ENCODE measurements at regions not wholly inside any gene's neighbourhood (a gene's known extent, or its start where the extent isn't known, plus 50 kb on each side); places are given as distances from the start of the nearest gene placed in this dataset.

- peaks cover 2% of the 10 kb centered on the region for H3K27me3 Mint-ChIP-seq (ENCODE audit: unreplicated experiment)
- DNase-seq: no peak
- no peaks in the 10 kb centered on the region for H3K36me3 Mint-ChIP-seq (ENCODE audit: unreplicated experiment)
- H3K9me3 Mint-ChIP-seq (ENCODE audit: unreplicated experiment): peaks cover 1% of the 10 kb centered on the region
- TF ChIP-seq, protein P1, sequence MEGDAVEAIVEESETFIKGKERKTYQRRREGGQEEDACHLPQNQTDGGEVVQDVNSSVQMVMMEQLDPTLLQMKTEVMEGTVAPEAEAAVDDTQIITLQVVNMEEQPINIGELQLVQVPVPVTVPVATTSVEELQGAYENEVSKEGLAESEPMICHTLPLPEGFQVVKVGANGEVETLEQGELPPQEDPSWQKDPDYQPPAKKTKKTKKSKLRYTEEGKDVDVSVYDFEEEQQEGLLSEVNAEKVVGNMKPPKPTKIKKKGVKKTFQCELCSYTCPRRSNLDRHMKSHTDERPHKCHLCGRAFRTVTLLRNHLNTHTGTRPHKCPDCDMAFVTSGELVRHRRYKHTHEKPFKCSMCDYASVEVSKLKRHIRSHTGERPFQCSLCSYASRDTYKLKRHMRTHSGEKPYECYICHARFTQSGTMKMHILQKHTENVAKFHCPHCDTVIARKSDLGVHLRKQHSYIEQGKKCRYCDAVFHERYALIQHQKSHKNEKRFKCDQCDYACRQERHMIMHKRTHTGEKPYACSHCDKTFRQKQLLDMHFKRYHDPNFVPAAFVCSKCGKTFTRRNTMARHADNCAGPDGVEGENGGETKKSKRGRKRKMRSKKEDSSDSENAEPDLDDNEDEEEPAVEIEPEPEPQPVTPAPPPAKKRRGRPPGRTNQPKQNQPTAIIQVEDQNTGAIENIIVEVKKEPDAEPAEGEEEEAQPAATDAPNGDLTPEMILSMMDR (IDR thresholded peaks at IDR 0.05; ENCODE audit: partially characterized antibody, unreplicated experiment): no peak
- H3K27ac Mint-ChIP-seq (ENCODE audit: unreplicated experiment): no peak overlapping the region
- H3K4me1 Mint-ChIP-seq (ENCODE audit: low read depth, unreplicated experiment): peaks cover 24% of the 10 kb centered on the region
- H3K4me3 Mint-ChIP-seq (ENCODE audit: unreplicated experiment): no peak overlapping the region
These were observed 517.6 kb downstream of the CD83 start for GRCh38 chr6:14635195-14635594.

DNA sequence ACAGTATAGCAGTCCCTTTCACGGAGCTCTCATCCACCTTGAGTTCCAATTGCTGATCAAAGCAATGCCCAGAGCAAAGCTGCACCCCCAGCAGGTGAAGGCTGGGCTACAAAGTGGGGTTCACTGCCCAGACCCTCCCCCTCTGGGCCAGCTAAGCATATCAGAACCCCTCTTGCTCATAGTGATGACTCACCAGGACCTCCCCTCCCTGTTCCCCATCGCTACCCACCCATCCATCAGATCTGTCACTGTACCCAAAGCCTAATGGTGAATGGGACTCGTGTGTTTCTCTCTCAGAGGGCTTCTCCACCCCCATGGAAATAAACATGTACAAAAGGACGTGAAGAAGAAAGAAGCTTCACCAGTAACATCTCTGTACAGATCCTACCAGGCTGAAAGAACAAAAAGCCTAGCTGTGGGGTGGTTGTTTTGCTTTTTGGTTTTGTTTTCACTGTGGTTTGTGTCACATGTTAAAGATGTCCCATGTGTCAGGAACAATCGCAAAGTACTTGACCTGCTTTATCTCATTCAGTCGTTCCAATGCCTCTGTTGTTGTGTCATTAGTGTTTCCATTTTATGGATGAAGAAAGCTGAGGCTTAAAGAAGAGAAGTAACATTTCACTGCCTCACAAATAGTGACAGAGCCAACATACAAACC, 518.5 kb downstream of the CD83 start:
- Mint-ChIP-seq H3K9me3 (ENCODE audit: unreplicated experiment) (peaks cover 4% of the 10 kb centered on the region), H3K36me3 (ENCODE audit: unreplicated experiment) (no peaks in the 10 kb centered on the region), H3K27ac (ENCODE audit: unreplicated experiment) (no peak overlapping the region), H3K4me1 (ENCODE audit: low read depth, unreplicated experiment) (peaks cover 29% of the 10 kb centered on the region), H3K4me3 (ENCODE audit: unreplicated experiment) (no peak overlapping the region), H3K27me3 (ENCODE audit: unreplicated experiment) (peaks cover 2% of the 10 kb centered on the region)
- no peak for DNase-seq
- TF ChIP-seq, protein P1 (IDR thresholded peaks at IDR 0.05; ENCODE audit: partially characterized antibody, unreplicated experiment): no peak

DNA sequence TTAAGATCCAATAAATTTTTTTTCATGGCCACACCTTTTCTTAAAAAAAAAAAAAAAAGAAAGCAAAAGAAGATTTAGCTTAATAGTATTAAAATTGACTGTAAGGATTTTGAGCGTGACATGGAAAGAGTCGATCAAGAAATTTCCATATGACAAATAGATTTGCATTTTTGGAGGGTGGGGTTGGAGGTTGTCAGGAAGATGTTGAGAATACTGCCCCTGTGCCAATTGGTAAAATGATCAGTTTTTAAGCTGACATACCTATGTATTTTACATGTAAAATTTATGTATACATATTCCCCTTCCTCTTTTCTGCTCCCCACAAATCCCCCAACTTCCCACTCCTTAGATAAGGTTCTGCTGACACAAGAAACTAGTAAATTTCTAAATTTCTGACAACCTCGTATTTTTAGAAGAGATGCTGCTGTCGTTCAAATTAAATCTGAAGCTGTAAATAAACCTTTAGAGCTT, 520.9 kb downstream of the CD83 start:
- peak overlapping the region; percentile 17 for H3K4me3 Mint-ChIP-seq (ENCODE audit: unreplicated experiment)
- H3K36me3 Mint-ChIP-seq (ENCODE audit: unreplicated experiment): no peaks in the 10 kb centered on the region
- H3K27me3 Mint-ChIP-seq (ENCODE audit: unreplicated experiment): peaks cover 2% of the 10 kb centered on the region
- peaks cover 4% of the 10 kb centered on the region for H3K9me3 Mint-ChIP-seq (ENCODE audit: unreplicated experiment)
- peaks cover 32% of the 10 kb centered on the region for H3K4me1 Mint-ChIP-seq (ENCODE audit: low read depth, unreplicated experiment)
- peak overlapping the region; percentile 69 for H3K27ac Mint-ChIP-seq (ENCODE audit: unreplicated experiment)
- no peak for DNase-seq
- TF ChIP-seq, protein P1 (IDR thresholded peaks at IDR 0.05; ENCODE audit: partially characterized antibody, unreplicated experiment): no peak

DNA sequence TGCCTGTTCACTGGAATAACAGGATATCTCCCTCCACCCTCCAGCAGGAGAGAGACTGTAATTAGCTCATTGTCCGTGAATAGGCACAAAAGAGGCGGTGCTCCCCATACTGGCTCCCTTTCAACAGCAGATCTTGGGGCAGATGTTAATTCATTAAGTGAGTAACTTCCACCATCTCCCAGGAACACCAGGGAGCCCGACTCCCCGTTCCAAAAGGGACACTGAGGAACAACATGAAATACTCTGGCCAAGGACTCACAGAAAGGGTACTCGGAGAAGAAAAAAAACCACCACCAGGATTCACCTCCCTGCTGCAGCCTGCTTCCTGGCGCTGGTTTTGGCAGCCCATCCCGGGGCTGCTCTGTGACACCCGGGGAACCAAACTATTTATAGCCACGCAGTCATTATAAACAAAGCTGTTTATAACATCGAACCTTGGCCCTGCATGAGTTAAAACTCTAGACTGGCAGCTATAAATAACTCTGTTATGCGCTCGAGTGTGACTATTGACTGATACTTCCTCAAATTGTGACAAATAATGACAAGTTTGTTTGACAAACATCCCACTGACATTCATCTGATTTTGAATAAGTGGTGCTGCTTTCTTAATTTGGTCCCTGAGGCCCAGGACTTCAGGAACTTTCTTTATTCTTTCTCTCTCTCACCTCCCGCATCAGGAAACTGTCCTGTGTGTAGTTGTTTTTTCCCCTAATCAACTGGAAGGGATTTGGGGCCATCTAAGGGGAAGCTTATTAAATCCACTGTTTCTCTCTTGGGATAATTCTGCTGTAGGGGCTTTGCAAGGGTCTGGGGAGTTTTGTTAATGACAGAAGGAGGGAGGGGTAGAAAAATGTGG, 521.6 kb downstream of the CD83 start:
- peaks cover 4% of the 10 kb centered on the region for H3K9me3 Mint-ChIP-seq (ENCODE audit: unreplicated experiment)
- TF ChIP-seq, protein P1 (IDR thresholded peaks at IDR 0.05; ENCODE audit: partially characterized antibody, unreplicated experiment): no peak
- H3K36me3 Mint-ChIP-seq (ENCODE audit: unreplicated experiment): no peaks in the 10 kb centered on the region
- H3K27ac Mint-ChIP-seq (ENCODE audit: unreplicated experiment): peak overlapping the region; percentile 69
- peaks cover 2% of the 10 kb centered on the region for H3K27me3 Mint-ChIP-seq (ENCODE audit: unreplicated experiment)
- DNase-seq: no peak
- peaks cover 30% of the 10 kb centered on the region for H3K4me1 Mint-ChIP-seq (ENCODE audit: low read depth, unreplicated experiment)
- peak overlapping the region; percentile 31 for H3K4me3 Mint-ChIP-seq (ENCODE audit: unreplicated experiment)

Measured in glutamatergic neuron (in vitro differentiated cells).